ENCODE measurements at regions not wholly inside any gene's neighbourhood (a gene's known extent, or its start where the extent isn't known, plus 50 kb on each side); places are given as distances from the start of the nearest gene placed in this dataset.

DNA sequence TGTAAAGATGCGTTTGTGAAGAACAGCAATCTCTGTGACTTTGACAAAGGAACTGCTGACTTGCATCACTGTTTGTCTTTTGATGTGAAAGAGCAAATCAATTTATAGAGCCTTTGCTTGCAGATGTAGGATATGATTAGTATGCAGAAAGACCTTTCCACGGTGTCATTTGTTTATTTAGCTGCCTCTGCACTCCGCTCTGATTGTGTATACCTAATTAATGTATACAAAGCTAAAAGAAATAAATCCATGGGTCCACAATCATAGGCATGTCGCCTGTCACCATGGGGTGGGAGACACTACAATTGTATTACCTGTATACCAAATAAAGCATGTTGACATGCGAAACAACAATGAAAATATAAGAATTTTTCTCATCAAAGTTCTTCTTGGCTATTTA, 410.7 kb downstream of the MZT1 start:
- DNase-seq: no peak

DNA sequence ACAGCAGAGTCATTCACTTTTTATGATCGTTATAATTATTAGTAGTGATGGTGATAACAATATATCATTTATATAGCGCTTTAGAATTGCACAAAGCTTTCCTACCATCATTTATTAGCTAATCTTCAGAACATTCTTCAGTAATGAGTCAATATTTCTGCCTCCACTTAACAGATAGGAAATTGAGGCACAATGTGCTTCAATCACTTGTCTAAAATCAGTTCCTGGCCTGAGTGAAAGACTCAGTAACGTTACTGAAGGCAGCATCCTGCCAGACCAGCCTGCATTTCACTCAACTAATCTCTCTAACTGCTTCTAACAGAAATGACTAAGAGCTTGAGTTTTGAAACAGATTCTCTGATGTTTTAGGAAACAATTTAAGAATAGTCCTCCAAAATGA, 412.1 kb downstream of the MZT1 start:
- no peak for DNase-seq

DNA sequence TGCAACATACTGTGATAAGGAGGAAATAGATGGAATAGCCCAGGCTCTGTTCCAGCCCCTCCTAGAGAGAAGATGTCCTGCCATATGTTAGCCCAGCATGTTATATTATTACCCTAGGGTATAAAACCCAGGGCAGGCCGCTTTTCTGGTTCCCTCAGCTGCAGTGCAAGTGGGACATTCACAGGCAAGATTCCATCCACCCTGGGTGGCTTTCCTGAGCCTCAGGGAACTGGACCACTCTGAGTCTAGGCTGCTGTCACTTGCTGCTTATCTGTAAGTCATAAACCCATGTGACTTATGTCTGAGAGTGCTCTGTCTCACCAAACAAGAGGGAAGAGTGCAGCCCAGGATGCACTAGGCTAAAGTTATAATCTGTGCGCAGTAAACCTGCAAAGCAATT, 413.2 kb downstream of the MZT1 start:
- no peak for DNase-seq

DNA sequence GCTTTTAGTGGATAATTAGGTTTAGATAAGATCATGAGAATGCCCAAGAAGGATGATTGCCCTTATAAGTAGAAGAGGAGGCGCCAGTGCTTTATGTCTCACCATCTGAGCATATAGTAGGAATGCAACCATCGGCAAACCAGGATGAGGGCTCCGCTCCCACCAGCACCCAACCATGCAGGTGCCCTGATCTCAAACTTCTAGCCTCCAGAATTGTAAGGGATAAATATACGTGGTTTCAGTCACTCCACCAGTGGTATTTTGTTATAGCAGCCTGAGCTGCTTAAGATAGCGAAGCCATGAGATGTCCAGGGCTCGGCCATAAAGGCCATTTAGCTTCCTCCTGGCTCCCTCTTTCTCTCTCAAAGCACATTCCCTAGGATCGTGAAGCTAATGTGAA, 413.9 kb downstream of the MZT1 start:
- DNase-seq: no peak

DNA sequence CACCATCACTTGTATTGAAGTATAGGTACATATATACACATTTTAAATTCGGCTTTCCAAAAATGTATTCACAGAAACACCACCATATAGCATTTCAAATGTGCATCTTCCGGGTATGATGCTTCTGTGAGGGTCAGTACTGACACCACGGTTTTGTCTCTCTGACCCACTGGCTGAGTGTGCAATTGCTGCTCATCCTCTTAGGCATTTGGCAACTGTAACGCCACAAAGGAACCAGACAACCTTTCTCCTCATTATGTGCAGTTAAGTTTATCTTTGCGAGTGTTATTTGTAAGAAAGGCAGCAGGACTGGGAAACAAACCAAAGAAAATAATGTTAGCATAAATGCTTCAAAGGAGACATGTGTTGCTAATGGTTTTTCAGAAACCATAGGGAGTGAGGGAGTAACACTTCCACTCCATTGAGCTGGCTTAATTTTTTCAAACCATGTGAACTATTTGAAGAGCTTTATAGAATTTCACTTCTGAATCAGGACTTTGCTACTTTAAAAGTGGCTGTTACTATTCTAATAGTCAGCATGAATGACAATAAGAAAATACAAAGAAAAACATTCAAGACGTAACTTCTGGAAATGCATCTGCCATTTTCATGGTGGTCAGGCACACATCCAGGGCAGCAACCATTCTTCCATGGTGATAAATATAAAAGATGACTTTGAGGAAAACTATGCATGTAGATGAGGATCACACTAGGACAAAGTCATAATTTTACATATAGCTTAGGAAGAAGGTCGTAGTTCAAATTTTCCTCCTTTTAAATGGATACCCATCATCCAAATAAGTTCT, 423.3 kb downstream of the MZT1 start:
- DNase-seq: no peak

DNA sequence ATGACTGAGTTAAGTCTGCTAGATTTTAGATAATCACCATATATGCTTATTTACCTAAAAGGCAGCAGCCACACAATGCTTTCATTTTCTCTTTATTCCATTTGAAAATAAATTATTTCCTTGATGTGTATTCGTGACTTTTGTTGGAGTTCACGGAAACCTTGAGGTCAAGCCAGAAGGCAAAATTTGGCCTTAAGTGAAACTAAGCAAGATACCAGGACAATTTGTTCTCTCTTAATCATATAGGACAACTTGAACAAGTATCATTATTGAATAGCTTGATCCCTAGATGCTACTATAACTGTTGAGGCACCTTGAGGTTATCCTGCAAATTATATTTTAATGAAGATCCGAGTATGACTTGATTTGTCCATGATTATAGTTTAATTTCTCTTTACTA, 429.2 kb upstream of the DACH1 start:
- no peak for DNase-seq

DNA sequence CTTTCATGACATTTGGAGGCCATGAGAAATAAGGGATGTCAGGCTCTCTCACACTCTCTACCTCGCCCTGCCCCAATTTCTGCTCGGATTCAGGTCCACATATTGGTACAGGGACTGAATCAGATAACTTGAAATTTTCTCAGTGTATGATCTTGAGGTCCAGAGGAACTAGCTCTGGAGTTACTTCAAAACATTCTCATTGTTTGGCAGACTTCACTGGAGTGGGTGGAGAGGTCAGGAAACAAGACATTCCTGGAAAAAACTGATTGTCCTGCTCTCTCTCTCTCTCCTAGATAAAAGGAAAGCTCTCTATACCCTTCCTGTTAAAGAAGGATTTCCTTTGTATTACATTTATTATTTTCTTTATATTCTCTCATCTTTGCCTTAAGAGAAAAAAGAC, 428.1 kb upstream of the DACH1 start:
- no peak for DNase-seq

DNA sequence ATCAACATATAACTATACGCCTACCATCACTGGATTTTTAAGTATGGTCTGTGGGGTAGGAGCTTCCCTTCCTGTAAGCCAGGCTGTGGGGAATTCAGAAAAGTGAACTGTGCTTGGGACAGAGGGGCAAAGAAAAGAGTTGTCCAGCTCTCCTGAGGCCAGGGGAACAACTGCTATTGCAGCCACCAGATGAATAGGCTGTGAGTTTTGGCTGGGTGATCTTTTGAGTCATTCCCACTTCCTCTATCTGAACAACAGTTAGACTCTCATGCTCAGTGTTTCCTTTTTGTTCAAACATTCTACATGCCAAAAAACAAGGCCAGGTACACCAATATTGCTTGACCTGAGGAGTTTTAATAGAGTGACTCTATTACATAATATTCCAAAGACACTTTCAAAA, 426.2 kb upstream of the DACH1 start:
- no peak for DNase-seq

DNA sequence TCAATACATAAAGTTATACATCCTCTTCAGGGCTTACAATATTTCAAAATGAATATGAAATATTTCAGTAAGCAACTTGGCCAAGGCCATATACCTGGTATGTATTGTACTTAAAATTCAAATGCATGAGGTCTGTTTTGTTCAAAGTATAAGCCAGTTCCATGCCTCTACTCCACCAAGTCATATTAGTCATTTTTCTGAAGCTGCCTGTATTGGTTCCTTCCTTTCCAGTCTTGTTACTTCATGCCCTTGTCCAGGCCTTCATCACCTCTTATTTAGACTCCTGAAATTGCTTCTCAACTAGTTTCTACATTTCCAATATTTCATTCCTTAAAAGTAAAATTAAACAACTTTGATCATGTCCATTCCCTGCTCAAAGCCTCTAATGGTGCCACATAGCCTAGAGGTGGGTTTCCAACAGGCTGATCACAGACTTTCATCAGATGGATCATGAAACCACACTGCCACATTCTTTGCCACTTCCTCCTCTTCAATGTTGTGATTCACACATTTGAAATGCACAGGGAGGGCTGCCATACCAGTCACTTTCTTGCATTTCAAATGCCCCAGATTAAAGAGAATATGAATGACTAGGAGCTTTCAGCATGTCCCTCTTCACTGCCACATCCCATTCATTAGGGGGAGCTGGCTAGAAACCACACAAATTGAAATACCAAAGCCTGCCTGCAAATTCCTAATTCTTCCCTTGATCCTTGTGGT, 424.1 kb upstream of the DACH1 start:
- no peak for DNase-seq

DNA sequence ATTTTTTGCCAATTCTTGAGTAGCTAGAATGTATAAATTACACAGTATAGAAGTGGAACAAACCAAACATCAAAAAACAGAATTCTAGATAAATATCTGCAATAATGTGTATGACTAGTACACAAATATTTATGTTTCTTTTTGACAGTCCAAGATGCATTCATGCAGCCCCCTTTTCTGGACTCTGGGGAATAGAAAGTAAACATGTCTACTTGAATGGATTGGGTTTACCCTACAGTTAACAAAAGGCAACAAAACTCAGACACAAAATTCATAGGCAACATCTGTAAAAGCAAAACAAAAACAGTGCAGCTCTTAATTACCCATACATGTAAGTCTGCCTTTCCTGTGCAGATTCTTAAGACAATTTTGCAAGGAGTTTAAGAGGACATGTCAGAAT, 419.4 kb upstream of the DACH1 start:
- DNase-seq: no peak

DNA sequence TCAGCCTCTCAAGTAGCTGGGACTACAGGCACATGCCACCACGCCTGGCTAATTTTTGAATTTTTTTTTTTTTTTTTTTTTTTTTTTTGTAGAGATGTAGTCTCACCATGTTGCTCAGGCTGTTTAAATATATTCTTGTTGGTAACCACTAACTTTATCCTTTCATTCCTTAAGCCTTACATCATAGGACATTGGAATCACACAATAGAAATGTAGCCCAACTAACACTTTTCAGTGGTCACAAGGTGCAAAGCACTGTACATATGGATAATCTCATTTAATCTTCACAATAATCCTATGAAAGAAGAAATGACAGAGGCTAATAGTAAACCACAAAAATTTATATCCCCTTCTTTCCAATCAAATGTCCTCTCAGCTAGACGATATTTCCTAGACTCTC, 417.8 kb upstream of the DACH1 start:
- no peak for DNase-seq

DNA sequence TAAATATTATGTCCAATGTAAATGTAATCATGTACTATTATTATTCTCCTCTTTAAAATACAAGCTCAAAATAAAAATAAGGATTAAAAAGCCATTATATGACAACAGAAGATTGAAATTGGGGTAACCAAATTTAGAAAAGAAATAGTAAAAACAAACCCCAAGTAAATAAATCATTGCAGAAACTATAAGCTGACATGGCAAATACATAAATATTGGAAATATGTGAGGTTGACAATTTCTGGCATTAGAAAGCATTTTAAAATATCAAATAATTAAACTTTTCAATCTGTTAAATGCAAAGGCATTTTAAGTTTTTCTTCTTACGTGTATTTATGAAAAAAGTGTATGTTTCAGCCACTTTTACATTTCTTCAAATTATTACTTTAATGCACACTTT, 394.7 kb upstream of the DACH1 start:
- DNase-seq: no peak

DNA sequence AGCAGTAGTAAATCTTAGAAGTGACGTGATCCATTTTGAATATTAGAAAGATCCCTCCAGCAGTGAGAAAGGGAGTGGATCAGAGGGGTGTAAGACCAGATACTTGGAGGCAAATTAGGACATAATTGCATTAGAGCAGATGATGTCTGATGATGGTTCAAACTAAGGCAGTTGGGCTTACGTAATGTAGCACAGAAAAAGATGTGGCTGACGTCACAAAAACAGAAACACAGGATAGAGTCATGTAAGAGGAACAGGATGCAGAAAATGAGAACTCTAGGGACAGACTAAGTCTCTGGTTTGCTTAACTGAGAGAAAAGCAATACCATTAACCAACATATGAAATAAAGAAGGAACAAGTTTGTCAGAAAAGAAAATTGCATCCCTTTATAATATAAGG, 392.5 kb upstream of the DACH1 start:
- no peak for DNase-seq

DNA sequence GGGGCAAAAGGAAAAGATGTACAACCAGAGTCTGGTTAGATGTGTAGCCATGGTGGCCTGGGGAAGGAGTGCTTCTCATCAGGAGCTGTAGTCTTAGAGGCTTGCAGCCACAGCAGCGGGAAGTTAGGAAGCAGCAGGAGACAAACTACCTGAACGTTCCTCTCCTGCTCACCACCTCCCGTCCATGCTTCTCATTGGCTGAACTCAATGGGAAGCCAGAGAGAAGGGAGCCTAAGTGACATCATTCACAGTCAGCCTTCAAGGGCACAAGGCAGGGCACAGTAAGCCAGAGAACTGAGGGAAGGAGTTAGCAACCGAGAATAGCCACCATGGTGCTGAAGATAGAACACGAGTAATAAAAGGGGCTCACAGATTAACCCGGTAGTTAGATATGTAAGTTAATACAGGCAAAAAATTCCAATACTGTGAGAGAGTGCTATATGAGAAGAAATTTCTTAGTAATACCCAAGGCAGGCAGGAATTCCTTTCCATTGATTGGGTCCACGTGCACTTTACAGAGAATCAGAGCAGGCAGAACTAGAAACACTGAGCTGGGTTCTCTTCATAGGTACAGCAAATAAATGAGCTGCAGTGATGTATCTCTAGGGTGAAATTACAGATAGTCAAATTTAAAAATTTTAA, 391.5 kb upstream of the DACH1 start:
- no peak for DNase-seq

DNA sequence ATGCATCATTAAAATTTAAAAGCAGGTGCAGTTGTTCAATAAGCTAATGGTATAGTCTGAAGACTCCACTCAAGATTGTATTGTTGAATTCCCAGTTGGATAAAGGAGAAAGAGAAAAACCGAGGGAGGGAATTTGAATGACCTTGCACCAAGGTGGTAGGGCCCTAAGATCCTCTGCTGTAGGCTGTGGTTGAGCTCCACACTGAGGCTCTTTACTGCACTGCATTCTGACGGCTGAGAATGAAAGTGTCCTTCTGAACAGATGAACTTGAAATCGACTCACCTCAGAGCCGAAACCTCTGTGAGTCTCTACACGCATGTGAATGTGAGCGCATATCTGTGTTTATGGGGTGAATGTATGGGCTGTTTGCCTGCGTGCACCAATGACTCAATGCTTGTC, 388.9 kb upstream of the DACH1 start:
- DNase-seq: no peak

DNA sequence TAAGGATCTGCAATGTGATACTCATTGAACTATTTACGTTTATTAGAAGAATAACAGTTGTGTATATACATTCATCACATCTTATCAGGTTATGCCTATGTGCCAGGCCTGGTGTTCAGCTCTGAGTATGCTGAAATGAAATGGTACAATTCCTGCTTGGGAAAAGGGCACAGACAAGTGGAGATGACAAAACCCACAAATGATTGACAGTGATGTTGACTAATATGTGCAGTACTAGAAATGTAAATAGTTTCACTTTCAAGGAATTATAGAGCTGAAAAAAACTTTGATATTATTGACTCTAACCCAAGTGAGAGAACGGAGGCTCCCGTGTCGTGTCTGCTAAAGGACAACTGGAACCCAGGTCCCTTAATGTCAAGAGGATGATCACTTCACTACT, 386.8 kb upstream of the DACH1 start:
- no peak for DNase-seq

DNA sequence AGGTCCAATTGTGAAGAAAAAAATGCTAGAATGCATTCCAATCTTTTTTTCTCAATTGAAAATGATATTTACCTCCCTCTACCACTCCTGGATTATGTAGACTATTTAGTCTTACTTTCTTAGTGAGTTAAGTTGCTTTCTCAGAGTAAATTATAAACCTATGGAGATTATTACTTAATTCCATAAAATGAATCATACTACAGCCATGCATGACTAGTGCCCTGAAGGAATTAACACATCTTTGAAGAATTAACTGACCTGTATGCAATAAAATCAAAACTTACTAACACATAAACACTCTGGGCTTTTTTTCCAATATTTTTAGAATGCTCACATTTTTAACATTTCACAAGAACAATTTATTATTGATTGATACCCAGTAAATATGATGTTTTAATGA, 379.4 kb upstream of the DACH1 start:
- DNase-seq: no peak

DNA sequence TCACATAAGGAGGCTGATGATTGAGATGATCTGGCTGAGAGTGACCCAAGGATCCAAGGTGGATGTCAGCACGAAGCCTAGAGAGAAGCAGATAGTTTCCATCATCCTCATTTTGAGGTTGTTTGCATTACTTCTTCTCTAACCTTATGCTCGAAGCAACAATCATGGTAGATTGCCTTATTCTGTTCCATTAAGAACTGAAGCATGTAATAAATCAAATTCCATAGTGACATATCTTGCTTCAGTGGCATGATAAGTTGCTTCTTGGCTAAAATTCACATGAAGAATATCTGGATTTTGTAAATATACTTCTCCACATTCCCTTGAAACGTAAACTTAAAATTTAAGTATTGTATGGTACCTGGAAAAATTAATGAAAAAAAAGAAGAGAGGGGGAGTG, 377.8 kb upstream of the DACH1 start:
- no peak for DNase-seq

DNA sequence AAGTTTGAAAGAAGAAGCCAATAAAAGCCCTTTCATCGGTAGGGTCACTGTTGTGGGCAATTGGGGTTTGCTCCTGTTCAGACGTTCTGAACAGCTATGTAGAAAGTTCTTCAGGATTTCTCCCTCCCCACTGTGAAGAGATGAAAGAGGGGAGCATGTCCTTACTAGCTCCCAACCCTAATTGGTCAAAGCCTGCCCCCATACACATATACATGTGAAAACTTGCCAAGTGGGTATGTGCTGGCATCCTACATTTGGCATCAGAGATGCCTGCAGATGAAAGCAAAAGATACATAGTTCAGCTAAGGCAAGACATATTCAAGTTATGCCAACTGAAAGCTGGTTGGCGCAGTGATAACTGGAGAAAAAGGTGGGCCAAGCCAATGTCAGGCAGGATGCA, 363.1 kb upstream of the DACH1 start:
- no peak for DNase-seq

DNA sequence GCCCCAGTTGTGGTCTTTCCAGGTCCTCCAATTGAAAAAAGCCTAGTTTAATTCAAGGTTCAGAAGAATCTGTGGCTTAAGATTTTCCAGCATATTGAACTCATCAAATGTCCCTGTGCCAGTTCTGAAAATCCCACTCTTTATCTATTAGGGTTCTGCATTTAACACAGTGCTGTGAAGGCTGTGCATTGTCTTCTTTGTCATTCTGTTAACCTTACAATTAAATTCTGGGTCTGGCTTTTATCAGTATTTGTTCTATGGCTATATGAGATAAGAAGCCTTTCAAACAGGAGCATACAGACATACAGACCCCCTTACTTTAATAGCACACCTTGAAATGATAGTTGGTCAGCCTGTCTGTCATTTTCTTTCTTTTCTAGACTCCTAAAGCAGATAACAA, 362.1 kb upstream of the DACH1 start:
- DNase-seq: no peak

DNA sequence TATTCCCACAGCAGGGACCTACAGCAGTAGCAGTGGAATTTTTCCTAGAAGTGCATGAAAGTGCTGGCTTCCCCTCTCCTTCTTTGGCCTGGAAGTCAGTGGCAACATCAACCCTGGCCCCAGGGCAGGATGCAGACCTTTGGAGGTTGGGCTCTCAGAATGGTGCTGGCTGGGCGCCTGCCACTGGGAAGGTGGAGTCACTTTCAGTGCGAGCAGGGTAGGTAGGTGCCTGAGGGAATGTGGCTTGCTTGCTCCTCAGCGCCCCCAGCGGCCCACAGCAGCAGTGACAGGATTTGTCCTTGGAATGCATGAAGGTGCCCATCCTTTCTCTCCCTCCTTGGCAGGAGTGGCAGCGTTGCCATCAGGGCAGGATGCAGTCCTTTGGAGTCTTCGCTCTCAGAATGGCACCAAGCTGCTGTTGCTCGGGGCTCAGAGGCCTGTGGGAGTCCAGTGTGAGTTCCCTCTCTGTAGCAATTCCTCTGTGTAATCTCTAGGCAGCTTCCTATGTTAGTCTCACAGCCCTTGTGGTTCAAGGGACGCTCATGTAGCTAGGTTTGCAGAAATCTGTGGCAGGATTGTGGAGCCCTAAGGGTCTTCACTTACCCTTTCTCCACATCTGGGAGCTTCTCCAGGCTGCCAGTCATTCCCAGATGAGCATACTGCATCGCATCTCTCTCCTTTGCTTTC, 354.4 kb upstream of the DACH1 start:
- DNase-seq: no peak

DNA sequence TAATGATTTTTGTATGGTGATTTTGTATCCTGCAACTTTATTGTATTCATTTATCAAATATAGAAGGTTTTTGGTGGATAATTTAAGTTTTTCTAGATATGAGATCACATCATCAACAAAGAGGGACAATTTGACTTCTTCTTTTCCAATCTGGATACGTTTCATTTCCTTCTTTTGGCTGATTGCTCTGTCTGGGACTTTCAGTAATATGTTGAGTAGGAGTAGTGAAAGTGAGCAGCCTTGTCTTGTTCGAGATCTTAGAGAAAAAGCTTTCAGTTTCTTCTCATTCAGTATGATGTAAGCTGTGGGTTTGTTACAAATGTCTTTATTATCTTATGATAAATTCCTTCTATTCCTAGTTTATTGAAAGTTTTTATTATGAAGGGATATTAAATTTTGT, 352.0 kb upstream of the DACH1 start:
- no peak for DNase-seq

DNA sequence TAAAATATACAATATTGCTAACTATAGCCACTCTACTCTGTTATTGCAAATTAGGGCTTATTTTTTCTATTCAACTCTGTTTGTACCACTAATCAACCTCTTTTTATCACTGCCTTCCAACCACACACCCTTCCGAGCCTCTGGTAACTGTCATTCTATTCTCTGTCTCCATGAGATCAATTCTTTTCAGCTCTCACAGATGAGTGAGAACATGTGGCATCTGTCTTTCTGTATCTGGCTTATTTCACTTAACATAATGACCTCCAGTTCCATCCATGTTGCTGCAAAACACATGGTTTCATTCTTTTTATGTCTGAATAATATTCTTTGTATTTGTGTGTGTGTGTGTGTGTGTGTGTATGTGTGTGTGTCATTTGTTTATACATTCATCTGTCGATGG, 350.1 kb upstream of the DACH1 start:
- no peak for DNase-seq

Data from stimulated activated CD4-positive, alpha-beta T cell treated with anti-CD3 and anti-CD28 coated beads, Interleukin-4, amount 100 ng/mL, for 4 hours (primary cell).